HG02870 (cell line): ENCODE measurements at regions not wholly inside any gene's neighbourhood (a gene's known extent, or its start where the extent isn't known, plus 50 kb on each side); places are given as distances from the start of the nearest gene placed in this dataset.

Experiments
- ATAC-seq: cut with Tn5 transposase; IDR thresholded peaks from one replicate; pipeline ENCODE4 v1.9.1; 2021; ENCODE audit warnings: mild to moderate bottlenecking, moderate library complexity; ENCODE audit not compliant: unreplicated experiment

DNA sequence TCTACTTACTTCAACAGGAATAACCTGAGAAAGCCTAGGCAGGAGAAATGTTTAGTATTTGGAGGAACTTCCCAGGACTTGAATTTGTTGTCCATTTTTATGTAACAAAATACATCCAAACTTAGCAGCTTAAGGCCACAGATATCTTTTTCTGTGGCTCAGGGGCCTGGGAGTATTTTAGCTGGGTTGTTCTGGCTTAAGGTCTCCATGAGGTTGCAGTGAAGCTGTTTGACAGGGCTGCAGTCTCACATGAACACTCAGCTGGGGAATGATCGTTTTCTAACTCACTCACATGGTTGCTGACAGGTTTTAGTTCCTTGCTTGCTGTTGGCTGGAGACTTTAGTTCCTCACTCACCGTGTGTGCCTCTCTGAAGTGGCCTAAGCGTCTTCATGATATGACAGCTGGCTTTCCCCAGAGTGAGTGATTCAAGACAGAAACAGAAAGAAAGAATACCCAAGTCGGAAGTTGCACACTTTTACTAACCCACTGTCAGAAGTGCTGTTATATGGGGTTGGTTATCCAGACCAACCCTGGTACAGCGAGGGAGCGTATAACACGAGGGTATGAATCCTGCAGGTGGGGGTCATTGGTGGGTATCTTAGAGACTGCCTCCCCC lies 229.7 kb upstream of the TBL1XR1 start:
- peak; percentile 99 for ATAC-seq

- peak; percentile 3 for ATAC-seq
Observed at GRCh38 chr3:177427540-177427939, 230.3 kb upstream of the TBL1XR1 start.

- no peak for ATAC-seq
Observed at GRCh38 chr3:177429079-177429478, 231.8 kb upstream of the TBL1XR1 start.

DNA sequence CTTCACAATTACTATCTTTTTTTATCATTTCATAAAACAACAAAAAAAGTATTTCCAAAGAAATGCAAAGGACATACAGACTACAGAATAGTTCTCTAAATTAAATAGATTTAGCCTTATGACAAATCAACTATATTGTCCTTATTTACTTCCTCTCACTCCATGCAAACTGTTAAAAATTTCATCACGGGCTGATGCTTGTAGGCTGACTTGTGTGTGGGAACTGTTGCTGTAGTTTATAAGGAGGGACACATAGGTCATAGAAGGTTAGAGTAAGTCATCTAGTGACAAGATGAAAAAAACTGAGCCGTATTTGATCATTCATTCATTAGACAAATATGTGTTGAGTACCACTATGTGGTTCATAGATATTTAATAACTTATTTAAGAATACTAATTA lies 232.5 kb upstream of the TBL1XR1 start:
- no peak for ATAC-seq

DNA sequence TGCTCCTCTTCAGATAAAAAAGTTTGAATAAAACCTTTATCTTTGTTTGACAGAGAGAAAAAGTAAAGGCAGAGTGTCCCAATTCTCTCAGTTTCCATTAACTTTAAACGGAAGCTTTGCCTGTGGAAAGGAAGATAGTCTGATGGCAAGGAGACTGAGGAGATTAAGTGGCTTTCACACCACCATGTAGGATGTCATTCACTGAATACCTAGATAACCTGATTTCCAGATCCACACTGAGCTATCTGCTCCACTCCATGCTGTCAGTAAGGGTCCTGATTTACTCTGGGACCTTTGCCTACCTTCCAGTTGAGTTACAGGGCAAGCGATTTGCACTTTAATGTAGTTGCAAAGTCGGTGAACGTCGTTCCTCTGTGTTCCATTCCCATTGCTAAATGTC lies 233.4 kb upstream of the TBL1XR1 start:
- ATAC-seq, result no peak

DNA sequence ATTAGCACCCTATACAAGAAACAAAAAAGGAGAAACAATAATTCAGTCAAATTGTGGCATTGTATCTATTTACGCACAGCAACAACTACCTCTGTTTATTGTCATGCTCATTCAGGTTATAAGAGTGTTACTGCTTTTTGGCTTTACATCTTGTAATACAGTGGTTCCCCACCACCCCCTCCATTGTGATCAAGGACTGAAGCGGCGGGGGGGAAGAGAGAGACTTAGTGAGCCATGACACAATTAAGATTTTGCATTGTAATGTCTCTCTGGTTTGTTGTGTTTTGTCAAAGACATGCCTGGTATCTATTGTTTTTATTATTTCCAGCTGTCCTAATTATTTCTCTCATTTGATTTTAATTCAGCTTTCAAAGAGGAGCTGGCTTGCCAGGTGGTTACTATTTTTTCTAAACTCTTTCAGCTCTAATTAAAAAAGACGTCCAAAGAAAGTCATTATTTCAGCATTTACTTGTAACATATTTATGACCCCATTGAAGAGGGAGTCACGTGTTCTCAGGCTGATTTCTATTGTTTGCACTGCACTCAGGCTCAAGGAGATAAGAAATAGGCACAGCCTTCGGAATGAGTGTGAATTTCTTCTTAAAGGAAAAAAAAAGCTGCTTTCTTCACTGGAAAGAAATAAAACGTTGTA lies 234.4 kb upstream of the TBL1XR1 start:
- ATAC-seq, result no peak

GRCh38 chr3:177435301-177435700 lies 238.0 kb upstream of the TBL1XR1 start:
- ATAC-seq, result no peak

GRCh38 chr3:177437513-177438337 lies 240.4 kb upstream of the TBL1XR1 start:
- no peak for ATAC-seq

DNA sequence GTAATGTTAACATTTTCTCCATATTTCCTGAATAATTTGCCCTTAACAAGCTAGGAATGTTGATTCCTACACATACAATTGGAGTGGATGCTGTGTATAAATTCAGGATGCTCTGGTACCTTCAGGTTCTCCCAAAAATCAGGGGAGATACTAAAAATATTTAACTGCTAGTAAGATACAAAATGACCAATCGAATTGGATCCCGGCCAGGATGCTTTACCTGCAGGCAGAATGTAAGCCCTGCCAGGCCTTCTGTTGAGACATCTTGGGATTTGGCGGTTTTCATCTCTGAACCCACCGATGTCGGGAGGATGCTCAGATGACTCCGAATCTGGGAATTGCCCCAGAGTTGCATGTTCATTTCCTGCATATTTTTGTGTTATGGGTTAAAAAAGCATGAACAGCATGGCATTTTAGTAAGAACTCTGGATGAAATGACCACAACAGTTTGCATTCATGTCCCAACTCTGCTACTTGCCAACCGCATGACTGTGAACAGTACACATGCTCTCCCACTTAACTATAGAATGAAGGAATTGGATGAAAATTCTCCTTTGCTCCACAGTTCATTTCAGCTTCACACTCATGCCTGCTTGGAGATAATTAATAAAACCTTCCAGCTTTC lies 241.4 kb upstream of the TBL1XR1 start:
- ATAC-seq, result no peak

GRCh38 chr3:177439694-177440269 lies 242.5 kb upstream of the TBL1XR1 start:
- no peak for ATAC-seq

GRCh38 chr3:177440456-177441104 lies 243.3 kb upstream of the TBL1XR1 start:
- no peak for ATAC-seq

DNA sequence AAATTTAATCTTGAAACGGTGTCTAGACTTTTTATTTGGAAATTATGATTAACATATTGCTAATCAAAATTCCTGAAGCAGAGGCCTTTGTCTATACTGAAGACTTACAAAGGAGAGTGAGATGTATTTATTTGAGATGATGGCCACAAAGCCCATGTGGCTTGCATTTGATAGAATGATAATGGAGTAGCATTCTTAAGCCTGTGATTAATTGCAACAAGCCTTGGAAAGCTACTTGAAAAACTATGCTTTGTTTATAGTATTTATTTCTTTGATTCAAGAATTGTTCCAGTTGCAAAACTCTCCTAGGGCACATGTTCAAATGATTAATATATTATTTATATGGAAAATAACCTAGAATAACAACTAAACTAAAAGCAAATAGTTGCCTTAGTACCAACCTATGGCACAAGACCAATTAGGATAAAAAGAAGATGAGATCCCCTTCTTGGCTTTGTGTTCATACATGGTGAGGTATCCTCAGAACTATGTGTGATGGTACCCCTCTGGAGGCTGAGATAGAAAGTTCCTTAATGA lies 244.1 kb upstream of the TBL1XR1 start:
- ATAC-seq, result no peak

- ATAC-seq, result peak; percentile 94
Observed at GRCh38 chr3:177441813-177442646, 244.7 kb upstream of the TBL1XR1 start.

DNA sequence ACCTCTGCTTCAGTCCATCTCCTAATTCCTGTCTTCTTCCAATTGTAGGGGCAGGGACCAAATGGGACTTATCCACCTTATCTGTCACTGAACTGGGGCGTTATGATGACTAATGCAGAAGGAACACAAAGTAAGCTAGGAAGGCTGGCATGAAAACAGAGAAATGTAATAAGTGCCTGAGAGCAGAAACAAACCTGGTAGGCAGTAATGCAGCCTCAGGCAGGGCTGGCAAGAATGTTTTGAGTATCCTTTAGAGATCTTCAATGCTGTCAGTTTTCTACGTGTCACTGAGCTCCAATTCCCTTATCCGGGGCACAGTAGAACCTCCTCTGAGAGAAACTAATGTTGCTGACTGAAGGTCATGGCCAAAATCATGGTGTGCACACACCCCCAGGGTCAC lies 246.2 kb upstream of the TBL1XR1 start:
- no peak for ATAC-seq

GRCh38 chr3:177444696-177445095 lies 247.4 kb upstream of the TBL1XR1 start:
- ATAC-seq, result no peak

- ATAC-seq, result no peak
Observed at GRCh38 chr3:177445549-177445948, 248.3 kb upstream of the TBL1XR1 start.

DNA sequence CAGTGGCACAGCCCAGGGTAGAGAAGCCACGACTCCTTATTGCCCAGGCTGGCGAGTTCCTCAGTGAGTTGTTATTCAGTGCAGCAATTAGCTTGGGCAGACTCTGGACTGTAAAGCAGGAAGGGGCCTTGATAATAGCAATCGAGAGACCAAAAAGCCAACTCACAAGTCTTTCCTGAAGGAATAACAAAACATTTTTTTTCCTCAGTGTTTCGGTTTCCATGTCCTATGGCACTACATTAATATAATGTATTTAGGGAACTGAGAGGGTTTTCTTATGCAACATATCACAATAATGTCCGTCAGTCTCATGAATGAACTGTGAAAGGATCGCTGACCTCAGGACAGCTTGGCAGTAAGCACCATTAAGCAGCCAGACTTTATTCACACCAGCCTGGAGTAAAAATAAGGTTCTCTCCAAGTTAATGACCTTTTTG lies 248.9 kb upstream of the TBL1XR1 start:
- ATAC-seq, result no peak

- no peak for ATAC-seq
Observed at GRCh38 chr3:177447938-177448337, 250.7 kb upstream of the TBL1XR1 start.

- ATAC-seq, result peak; percentile 22
Observed at GRCh38 chr3:177448987-177449359, 251.7 kb upstream of the TBL1XR1 start.
